GM21717 (cell line): ENCODE measurements at regions not wholly inside any gene's neighbourhood (a gene's known extent, or its start where the extent isn't known, plus 50 kb on each side); places are given as distances from the start of the nearest gene placed in this dataset.

Experiments used
- ATAC-seq: cut with Tn5 transposase; IDR thresholded peaks from one replicate; pipeline ENCODE4 v1.9.1; 2021; ENCODE audit warnings: mild to moderate bottlenecking, moderate library complexity; ENCODE audit not compliant: unreplicated experiment

DNA sequence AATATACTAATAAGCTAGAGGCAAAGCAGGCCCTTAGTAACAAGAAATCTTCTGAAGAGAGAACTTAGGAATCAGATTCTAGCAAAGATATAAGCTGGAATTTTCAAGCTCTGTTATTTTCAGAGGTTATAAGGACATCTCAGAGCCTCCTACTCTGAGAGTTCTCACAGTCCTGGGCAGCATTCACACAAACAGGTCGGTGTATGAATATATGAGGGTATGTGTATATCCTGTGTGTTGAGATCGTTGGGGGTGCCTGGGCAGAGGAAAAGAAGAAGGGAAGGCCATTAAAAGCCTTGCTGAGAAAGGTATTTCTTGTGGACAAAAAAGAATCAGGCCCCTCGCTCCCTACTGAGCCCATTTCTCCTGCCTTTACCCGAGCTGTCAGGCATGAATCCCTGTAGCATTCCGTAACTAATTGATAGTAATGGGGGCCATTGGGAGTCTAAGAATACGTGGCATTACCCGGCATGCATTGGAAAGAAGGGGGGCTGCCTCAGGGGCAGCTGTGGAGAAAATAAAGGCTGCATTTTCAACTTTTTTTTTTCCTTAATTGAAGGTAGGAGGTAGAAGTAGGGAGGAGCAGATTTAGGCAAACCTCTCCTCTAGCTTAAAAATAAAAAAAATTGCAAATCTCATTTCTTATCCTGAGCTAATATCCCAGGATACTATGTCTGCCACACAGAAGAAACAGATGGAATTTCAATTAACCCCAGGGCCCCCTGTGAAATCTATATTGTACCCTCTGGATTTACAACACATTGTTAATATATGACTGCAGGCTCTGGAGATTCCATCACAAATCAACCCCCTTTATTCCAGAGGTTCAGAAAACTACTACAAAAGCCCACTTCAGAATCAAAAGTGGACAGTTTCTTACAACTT, 103.8 kb downstream of the GTPBP8 start:
- no peak for ATAC-seq

DNA sequence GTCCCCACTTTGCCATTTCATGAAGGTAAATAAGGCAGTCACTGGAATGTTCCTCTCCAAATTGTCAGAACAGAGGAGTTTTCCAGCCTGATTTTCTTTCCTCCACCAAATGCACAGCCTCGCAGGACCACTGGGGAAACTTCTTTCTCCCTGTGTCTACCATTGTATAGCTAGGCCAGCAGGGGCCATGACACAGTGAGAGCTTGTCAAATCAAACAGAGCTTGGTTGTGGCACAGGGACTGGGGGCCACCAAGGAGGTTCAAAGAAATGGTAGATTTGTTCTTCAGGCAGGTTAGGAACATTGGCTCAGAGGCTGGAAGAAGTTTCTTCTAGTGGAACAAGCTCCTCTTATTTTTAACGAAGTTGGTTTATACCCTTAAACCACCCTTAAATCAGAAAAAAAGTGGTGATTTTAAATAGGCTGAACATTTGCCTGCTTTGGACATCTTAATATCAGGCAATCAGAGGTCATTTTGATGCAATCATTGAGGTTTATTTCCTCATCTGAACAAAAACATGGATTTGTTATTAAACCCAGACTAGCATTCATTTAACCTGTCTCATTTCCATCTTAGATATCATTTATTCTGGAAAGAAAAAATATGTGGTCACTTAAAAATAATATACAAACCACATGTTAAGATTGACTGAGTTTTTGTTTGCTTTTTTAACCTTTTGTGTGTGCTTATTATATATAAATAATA, 105.6 kb downstream of the GTPBP8 start:
- ATAC-seq: no peak

DNA sequence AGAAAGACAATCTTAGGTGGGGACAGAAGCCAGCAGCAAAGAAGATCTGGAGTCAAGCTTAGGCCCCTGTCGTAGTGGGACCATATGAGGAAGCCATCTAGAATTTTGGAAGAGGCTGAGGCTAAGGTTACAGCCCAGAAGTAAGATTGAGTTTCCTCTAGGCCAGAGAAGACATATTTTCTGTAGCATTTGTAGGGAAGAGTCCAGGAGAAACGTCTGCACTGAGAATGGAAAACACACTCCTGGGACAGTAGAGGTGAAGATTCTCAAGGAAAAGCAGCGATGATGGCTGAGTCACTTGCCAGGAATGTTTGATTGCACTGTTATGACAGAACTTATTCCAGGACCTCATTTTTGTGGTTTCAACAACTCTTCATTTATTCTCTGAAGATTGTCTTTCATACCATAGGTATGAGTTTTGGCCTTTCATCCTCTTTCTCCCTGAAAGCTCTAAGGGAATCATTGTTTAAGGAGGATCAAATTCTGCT, 107.2 kb downstream of the GTPBP8 start:
- ATAC-seq: no peak

DNA sequence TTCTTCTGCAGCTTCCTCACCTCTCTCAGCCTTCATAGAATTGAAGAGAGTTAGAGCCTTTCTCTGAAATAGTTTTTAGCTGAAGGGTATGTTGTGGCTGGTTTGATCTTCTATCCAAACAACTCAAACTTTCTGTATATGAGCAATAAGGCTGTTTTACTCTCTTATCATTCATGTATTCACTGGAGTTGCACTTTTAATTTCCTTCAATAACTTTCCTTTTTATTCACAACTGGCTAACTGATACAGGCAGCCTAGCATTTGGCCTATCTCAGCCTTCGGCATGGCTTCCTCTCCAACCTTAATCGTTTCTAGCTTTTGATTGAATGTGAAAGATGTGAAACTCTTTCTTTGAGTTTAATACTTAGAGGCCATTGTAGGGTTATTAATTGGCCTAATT, 109.3 kb downstream of the GTPBP8 start:
- no peak for ATAC-seq

DNA sequence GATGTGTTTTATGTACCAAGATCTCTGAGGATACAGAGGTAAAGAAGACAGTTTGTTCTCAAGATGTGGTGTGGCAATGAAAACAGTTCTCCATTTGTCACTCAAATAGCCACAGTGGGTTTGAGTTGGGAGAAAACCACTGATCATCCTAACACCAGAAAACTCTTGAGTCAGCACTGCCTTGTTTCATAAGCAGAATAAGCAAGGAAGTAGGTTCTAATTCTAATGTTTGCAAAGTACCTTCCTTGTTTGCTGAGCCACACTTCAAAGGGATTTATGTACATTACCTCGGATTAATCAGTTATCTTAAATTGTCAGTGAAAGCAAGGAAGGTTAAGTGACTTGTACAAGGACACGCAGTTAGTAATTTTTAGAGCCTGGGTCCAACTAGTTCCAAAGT, 107.8 kb upstream of the BOC start:
- no peak for ATAC-seq

DNA sequence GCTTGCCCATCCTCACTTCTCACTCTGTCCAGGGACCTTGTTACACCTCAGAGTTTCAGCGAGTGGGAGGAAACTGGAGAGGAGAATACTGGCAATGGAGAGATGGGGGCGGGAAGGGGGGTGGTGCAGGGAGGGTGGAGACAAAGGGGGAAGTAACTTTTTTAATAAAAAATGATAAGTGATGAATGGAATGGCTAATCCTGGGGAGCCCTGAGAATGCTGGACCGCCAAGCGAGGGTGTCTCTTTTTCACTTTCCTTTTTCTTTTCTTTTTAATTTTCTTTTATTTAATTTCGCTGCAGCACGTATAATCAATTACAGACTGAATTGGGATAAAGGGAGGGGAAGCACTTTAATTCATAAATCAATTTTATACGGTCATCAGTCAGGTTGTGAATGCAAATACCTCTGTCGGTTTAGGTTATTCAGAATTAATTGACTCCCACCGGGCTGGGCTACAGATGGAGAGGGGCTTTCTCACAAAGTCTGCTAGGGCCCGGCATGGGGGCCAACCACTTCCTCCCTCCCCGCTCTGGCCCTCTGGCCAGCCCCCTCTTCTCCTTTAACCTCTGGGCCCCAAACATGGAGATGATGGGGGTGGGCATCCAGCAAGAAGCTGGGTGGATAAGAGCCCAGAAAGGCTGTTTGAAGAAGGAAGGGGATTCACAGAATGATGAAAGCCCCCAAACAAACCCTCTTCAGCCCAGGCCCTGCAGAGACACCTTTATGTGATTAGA, 106.8 kb upstream of the BOC start:
- ATAC-seq: no peak

DNA sequence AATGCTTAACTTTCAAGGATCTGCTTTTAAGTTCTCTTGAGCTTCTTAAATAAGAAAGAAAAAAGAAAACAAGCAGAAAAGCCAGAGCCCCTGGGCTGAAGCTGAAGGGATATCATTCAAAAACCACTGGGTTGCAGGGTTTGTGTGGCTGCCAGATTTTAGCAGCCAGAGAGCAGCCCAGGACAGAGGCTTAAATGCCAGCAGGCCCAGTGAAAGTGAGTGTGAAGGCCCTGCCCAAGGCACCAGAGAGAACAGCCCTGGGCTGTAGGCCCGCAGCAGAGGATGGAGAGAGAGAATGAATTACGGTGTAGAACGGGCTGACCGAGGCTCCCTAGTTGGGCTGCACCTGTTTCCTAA, 106.3 kb upstream of the BOC start:
- ATAC-seq: no peak

DNA sequence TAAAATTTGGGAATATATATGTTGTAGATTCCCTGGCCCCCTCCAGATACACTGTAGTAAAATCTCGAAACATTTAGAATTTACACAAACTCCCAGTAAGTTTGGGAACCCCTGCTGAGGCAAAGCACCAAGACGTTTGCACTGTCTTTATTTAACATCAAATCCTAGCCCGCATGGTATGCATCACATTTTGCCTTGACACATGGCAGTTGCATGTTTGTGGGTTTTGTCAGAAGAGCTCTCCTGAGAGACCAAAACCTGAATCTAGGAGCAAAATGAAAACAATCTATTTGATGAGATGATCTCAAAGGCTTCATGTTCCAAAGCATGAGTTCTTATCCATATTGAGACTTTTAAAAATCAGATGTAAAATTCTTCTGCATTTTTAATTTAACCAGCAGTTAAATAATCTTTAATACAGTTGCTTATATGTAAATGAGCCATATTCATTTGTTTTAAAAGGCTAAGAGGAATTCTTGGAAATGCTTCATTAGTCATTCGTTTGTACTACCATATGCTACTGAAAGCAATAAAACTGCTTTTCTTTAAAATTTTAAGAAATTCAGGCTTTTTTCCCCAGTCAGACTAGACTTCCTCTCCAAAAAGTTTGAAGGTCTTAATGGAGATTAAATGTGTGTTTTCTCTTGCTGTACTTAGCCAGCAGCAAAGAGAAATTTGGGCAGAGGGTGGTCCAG, 105.2 kb upstream of the BOC start:
- no peak for ATAC-seq

DNA sequence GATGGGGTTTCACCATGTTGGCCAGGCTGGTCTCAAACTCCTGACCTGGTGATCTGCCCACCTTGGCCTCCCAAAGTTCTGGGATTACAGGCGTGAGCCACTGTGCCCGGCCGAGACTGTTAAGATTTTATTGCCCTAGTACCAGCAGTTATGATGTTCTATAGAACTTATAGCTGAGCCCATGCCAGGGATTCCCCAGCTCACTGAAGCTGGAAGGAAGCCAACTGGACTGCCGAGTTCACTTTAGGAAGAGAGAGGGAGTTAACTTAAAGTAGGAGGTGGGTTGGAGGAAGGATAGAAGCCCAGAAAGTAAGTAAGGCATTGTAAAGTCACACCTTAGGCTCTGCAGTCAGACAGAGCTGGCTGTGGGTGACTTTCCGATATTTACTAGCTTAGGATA, 101.1 kb upstream of the BOC start:
- no peak for ATAC-seq

DNA sequence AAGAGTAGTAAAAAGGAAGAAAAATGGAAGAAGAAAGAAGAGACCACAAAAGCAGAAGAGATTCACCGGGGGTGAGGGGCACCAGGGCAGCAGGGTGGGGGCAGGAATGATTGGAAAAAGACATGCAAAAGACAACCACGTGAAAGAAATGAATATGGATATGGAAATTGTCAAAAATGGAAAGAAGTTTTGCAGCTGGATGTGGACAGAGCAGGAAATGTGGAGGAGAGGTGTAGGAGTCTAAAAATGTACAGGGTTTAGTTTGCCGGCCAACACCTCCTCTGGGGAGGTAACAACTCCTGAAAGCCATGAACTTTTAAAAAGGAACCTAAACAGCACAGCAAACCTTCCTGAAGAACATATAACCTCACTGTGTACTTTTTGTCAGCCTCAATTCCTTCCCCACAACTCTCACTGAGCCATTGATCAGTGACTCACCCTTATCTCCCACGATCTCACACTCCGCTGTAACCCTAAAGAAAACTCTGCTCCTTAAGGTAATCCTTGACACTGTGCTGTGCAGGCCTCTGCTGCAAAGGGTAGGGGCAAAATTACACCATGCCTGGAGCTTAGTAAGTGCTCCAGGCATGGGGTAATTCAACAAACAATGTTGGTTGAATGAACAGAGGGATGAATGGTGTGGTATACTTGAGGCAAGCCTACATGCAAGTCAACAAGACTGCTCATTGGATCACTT, 100.2 kb upstream of the BOC start:
- no peak for ATAC-seq

DNA sequence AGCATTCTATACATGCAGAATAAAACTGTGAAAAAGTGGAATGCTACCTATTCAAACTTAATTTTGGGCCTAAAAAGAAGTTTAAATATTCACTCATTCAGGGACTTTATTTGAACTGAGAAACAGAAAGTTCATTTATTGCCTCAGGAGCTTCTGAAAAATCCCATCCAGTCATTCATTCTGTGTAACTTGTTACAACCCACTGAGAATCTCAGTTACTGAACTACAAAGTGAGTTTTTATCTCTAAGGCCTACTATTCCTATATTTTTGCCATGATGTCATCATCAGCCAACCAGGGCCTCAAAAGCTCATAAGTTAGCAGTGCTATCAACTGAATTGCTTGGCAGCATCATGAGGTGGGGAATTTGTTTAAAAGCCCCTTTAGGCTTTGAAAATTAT, 98.0 kb upstream of the BOC start:
- no peak for ATAC-seq

DNA sequence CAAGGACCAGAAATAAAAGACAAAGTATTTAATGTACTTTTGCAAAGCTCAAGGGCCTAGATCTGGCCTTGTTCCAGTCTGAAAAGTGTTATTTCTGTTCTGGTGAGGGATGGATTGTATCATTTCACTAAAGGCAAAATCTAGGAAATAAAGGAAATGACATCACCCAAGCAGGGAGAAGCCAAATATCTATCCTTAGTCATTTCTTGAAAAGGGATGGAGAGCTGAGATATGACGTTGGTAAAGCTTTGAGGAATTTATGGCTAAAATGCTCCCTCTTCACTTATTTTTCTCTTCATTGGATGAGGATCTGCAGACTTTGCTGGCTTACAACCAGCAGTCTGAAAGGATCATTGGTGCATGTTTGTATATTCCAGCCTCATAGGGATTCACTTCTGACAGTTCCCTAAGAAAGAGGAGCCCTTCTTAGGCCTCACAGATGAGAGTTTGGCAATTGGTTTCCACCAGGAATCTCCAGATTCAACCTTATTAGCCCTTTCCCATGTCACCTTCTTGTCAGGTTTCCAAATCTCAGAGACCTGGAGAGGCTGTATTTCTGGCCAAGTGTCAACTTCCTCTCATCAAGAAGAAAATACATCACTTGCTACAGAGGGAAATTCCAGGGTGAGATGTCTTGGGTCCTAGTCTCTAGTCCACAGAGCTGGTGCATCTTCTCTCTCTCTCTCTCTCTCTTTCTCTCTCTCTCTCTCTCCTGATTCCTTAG, 93.7 kb upstream of the BOC start:
- ATAC-seq: no peak

DNA sequence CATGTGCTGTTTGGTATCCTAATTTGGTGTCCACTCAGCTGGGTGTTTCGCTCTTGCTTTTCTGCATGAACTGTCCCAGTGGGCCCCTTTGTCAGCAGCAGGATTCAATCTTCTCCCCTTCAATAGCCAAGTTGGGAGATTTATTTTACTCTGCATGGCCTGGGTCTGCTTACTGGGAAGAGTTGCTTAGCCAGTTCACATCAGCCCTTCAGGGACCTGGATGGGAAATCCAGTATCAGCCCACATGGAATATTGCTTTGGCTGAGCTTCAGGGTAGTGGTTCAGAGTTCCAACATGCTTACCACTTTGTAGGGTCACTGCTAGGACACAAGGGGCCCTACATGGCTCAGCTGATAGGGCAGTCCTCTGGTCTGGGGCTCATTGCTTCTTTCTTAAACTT, 93.0 kb upstream of the BOC start:
- no peak for ATAC-seq

DNA sequence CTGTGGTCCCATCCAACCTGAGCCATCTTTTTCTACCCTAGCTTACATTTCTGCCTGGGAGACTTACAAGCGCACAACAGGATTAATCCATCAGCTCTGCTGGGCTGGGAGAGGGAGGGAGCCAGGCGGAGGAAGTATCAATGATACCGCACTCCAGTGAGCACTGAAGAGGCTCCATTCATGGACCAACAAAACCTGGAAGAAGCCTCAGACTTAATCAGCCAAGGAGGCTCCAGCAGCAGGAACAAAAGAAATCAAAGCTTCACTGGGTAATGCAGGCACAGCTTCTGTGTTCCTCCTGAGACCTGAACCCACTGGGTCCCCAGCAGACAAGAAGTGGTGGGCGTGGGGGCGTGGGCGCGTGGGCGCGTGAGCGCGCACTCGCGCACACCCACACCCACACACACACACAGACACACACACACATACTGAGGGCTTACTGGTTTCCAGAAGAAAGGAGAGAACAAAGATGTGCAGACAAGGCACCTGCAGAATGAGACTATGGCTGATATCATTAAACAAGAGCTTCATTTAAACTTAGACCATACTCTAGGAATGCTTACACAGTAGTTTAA, 87.0 kb upstream of the BOC start:
- no peak for ATAC-seq

DNA sequence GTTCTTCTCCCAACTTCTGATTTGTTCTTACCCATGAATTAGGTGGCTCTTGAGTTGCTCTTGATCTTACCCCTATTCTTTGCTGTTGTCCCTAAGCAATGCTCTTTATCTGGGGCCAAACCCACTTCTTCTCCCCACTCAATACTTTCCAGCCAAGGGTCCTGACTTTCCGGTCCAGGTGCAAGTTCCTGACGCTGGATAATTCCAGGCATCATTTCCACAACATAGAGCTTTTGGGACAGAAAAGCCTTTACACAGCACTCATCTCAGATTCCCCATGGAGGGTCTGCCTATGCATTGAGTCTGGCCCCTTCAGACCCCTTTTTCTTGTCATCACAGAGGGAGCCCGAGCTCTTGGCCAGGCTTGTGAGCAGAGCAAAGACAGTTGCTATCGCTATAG, 85.4 kb upstream of the BOC start:
- no peak for ATAC-seq

DNA sequence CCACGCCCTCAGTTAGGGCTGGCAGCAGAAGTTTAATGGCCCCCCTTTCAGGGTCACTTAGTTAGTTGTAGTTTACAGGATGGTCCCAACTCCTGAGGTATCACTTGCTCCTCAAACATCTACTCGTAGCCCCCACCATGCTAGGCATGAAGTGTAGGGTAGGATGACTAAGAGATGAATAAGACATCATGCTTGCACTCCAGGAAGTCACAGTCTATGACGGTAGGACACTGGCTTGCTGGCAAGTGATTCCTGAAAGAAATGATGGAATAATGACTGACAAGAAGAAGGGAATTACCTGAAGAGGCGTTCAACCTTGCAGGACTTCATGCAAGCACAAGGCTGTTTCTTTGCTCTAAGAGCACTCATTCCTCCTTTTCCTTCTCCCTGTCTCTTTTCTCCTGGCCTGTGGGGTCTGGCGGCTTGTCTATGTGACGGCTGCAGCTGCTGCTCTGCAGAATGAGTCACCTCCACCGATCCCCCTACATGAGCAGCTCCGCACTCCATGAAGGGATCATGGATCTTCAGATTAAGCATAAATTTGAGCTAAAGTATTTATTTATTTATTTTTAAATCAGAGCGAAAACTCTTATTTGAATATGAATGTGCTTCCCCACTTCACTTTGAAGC, 82.9 kb upstream of the BOC start:
- ATAC-seq: no peak

DNA sequence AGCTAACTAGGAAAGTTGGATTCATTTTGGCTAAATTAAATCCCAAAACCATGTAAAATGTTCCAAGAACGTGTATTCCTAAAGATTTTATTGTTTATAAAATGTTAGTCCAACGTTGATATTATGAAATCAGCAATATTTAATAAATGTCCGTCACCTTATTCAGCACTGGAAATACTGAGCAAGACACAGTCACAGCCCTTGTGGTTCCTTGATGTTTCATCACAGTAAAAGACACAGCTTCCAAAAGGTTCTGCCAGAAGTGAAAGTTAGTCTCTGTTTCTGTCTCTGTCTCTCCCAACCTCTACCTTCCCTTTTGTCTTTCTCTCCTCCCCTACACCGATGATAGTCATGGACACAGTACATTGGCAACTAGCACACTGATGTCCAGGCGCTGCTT, 82.2 kb upstream of the BOC start:
- ATAC-seq: no peak

DNA sequence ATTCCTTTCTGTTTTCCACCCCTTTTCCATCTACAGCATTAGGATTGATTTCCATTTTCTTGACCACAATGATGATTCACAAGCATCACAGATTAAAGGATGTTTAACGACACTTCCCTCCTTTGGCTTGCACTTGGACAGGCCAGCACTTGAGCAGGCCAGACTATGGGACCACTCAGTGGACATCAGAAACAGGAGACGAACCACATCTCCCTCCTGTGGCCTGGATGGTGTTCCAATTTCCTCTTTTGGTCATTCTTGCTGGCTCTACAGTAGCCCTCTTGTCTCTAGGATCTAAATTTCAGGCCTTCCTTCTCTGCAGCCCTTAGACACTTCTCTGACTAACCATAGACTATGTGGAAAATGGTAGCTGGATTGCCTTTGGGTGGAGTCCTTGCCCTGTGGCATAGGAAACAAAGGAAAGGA, 78.8 kb upstream of the BOC start:
- ATAC-seq: no peak

DNA sequence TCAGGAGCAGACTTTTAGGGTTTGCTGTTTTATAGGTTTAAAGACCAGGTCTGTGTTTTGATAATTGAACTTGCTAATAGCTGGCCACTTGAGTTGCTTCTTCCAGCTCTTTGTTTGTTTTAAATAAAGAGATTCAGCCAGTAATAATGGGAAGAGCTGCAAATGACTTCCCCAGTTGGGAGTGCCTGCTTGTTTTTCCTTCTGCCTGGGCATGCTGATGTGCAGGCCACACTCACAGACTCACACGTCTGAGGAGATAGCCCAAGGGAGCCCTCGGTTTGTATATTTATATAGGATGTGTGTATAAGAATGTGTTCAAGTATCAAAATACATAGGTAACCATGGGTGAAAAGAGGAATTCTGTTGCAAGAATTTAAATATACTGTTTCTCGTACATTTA, 78.2 kb upstream of the BOC start:
- ATAC-seq: no peak
